ENCODE measurements at regions not wholly inside any gene's neighbourhood (a gene's known extent, or its start where the extent isn't known, plus 50 kb on each side); places are given as distances from the start of the nearest gene placed in this dataset.
"Not testable (repeated sequence)": the region's sequence is repeated elsewhere in the genome, so short reads cannot be mapped to it uniquely, and the experiment has no call there.

DNA sequence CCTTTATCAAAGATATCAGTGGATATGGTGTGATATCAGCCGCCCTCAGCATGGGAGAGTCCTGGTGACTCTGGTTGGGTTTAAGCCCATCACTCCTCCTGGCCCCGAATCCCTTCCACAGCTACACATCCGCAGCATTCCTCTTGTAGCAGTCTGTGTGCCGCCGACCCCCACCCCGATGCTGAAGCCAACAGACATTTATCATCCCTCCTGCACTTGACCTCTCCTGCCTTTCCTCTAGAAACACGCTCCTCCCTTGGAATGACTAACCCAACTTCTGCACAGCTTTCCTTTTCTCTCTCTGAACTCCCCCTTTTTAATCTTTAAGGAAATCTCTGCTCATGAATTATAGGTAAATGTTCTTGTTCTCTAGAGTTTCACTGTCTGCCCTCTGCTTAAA, 250.9 kb upstream of the FOXN3 start:
- TF ChIP-seq EZH2 (IDR thresholded peaks at IDR 0.05; ENCODE audit: borderline replicate concordance, insufficient read depth, low read depth, low read length, poor library complexity, severe bottlenecking) (no peak), CTCF (IDR thresholded peaks at IDR 0.05) (no peak)
- no peak overlapping the region for H3K4me3 Mint-ChIP-seq
- ChIA-PET POLR2A (interaction anchor here (1.3 kb wide), 1 partner anchor 12 kb away, joined by 3 read pairs; no protein-coding TSS in a partner anchor), CTCF (no interaction called here)
- no peaks in the 10 kb centered on the region for H3K36me3 ChIP-seq (replicated peaks in 1 of 2; ENCODE audit: control extremely low read depth in 1 of 2, control insufficient read depth in 1 of 2, extremely low read depth in 1 of 2, insufficient read depth in 2 of 2, low read length in 1 of 2)
- 95% methylated on average over 6 of the region's 7 CpGs for WGBS (ENCODE audit: insufficient coverage)
- H3K27ac Mint-ChIP-seq, result no peak overlapping the region
- H3K27me3 ChIP-seq (replicated peaks in 1 of 4; ENCODE audit: control extremely low read depth in 1 of 4, control insufficient read depth in 3 of 4, insufficient read depth in 4 of 4, low read length in 3 of 4), result no peaks in the 10 kb centered on the region
- H3K9me3 ChIP-seq (ENCODE audit: control extremely low read depth in 1 of 3, control insufficient read depth in 2 of 3, insufficient read depth in 1 of 3, low read length in 2 of 3), result peaks cover 0 to 7% (median 0%) of the 10 kb centered on the region in 3 donors
- no peaks in the 10 kb centered on the region for H4K20me1 ChIP-seq (ENCODE audit: control insufficient read depth, insufficient read depth, low read length, poor library complexity, severe bottlenecking)
- intact Hi-C loops (cut with micrococcal nuclease), result no loop called here
- H3K4me1 Mint-ChIP-seq, result peaks cover 12% of the 10 kb centered on the region
- H3K9me3 Mint-ChIP-seq (ENCODE audit: insufficient read depth), result peaks cover 2% of the 10 kb centered on the region
- H3K79me2 ChIP-seq (ENCODE audit: control insufficient read depth, insufficient read depth, low read length), result no peaks in the 10 kb centered on the region
- no peaks in the 10 kb centered on the region for H3K27me3 Mint-ChIP-seq
- ATAC-seq (ENCODE audit: low read depth), result no peak
- H3K9ac ChIP-seq (ENCODE audit: low read length), result no peak overlapping the region
- DNase-seq, result no peak
- no peak overlapping the region for H3K4me2 ChIP-seq (replicated peaks; ENCODE audit: low read depth, low read length, poor library complexity, severe bottlenecking)
- no peak overlapping the region for H3K4me3 ChIP-seq (ENCODE audit: control extremely low read depth in 1 of 5, extremely low read depth in 1 of 5, insufficient read depth in 1 of 5, low read depth in 2 of 5, low read length in 4 of 5)
- H3K27ac ChIP-seq (ENCODE audit: low read length in 2 of 2), result no peak overlapping the region
- H2AFZ ChIP-seq (ENCODE audit: insufficient read depth, low read depth, low read length, poor library complexity, severe bottlenecking), result no peak overlapping the region
- peaks cover 8 to 9% of the 10 kb centered on the region in 2 donors for H3K4me1 ChIP-seq (ENCODE audit: control insufficient read depth in 2 of 2, insufficient read depth in 2 of 2, low read length in 2 of 2)

GRCh38 chr14:89665300-89666081, 248.5 kb upstream of the FOXN3 start:
- ATAC-seq (ENCODE audit: low read depth); H3K36me3 ChIP-seq (replicated peaks in 1 of 2; ENCODE audit: control extremely low read depth in 1 of 2, control insufficient read depth in 1 of 2, extremely low read depth in 1 of 2, insufficient read depth in 2 of 2, low read length in 1 of 2); H3K4me1 ChIP-seq (ENCODE audit: control insufficient read depth in 2 of 2, insufficient read depth in 2 of 2, low read length in 2 of 2); H2AFZ ChIP-seq (ENCODE audit: insufficient read depth, low read depth, low read length, poor library complexity, severe bottlenecking); H3K9me3 Mint-ChIP-seq (ENCODE audit: insufficient read depth); H3K27me3 ChIP-seq (replicated peaks in 1 of 4; ENCODE audit: control extremely low read depth in 1 of 4, control insufficient read depth in 3 of 4, insufficient read depth in 4 of 4, low read length in 3 of 4); H3K27ac Mint-ChIP-seq; intact Hi-C loops (cut with micrococcal nuclease); H3K9me3 ChIP-seq (ENCODE audit: control extremely low read depth in 1 of 3, control insufficient read depth in 2 of 3, insufficient read depth in 1 of 3, low read length in 2 of 3); H3K4me3 Mint-ChIP-seq; DNase-seq; H3K79me2 ChIP-seq (ENCODE audit: control insufficient read depth, insufficient read depth, low read length); H4K20me1 ChIP-seq (ENCODE audit: control insufficient read depth, insufficient read depth, low read length, poor library complexity, severe bottlenecking); H3K4me3 ChIP-seq (ENCODE audit: control extremely low read depth in 1 of 5, extremely low read depth in 1 of 5, insufficient read depth in 1 of 5, low read depth in 2 of 5, low read length in 4 of 5); H3K27ac ChIP-seq (ENCODE audit: low read length in 2 of 2); H3K27me3 Mint-ChIP-seq; H3K4me2 ChIP-seq (replicated peaks; ENCODE audit: low read depth, low read length, poor library complexity, severe bottlenecking); H3K9ac ChIP-seq (ENCODE audit: low read length); CTCF ChIA-PET: not testable (repeated sequence)
- 96% methylated on average over 5 of the region's 7 CpGs for WGBS (ENCODE audit: insufficient coverage)
- peaks cover 12% of the 10 kb centered on the region for H3K4me1 Mint-ChIP-seq
- POLR2A ChIA-PET, result interaction anchor here (0.7 kb wide), 1 partner anchor 10 kb away, joined by 3 read pairs; no protein-coding TSS in a partner anchor

All from B cell (primary cell).